PC-9 (cell line): ENCODE measurements at regions not wholly inside any gene's neighbourhood (a gene's known extent, or its start where the extent isn't known, plus 50 kb on each side); places are given as distances from the start of the nearest gene placed in this dataset.

Experiments used
- BruUV-seq: library from RNA; stranded (reverse); fragments of 400-500 nt; replicated peaks from 2 replicates; lab custom pipeline; 2021; lab: Mats Ljungman, UMichigan
- CTCF ChIA-PET: fragments of 300-600 bp; sonication (Branson Sonifier 250); formaldehyde crosslinking; loops from one replicate; lab custom pipeline; 2022; ENCODE audit warnings: antibody characterized with exemption; lab: Charles Lee
- POLR2A ChIA-PET: fragments of 300-600 bp; sonication (Branson Sonifier 250); formaldehyde crosslinking; loops from one replicate; lab custom pipeline; 2022; ENCODE audit warnings: antibody characterized with exemption; ENCODE audit not compliant: unreplicated experiment; lab: Charles Lee
- DNase-seq, 2 experiments: peaks; one replicate each; pipeline versions ENCODE4 v3.0.0 to v3.0.0-alpha.2; 2015 to 2022; ENCODE audit warnings: mixed read lengths in 1 of 2
- H2AFZ ChIP-seq: fragments of 200-600 bp; sonication (generic); 2 replicates; pipeline ENCODE4 v1.8.1; 2017; ENCODE audit warnings: antibody characterized with exemption
- H3F3A ChIP-seq: fragments of 200-600 bp; sonication (generic); 2 replicates; pipeline ENCODE4 v1.8.1; 2017; ENCODE audit warnings: antibody characterized with exemption, mild to moderate bottlenecking, low read depth; ENCODE audit not compliant: insufficient read depth
- H3K27ac ChIP-seq: fragments of 200-600 bp; sonication (generic); 2 replicates; pipeline ENCODE4 v1.6.1; 2016; ENCODE audit warnings: mixed run types
- H3K27me3 ChIP-seq: fragments of 200-600 bp; sonication (generic); 2 replicates; pipeline ENCODE4 v1.6.1; 2016; ENCODE audit warnings: low read depth, mixed run types; ENCODE audit not compliant: insufficient read depth
- H3K36me3 ChIP-seq: fragments of 200-600 bp; sonication (generic); 2 replicates; pipeline ENCODE4 v1.6.1; 2016; ENCODE audit warnings: low read depth, mixed run types
- H3K4me1 ChIP-seq: fragments of 200-600 bp; sonication (generic); replicated peaks from 2 replicates; pipeline ENCODE4 v1.6.1; 2016; ENCODE audit warnings: mixed run types; ENCODE audit not compliant: insufficient read depth
- H3K4me2 ChIP-seq: fragments of 200-600 bp; sonication (generic); 2 replicates; pipeline ENCODE4 v1.6.1; 2017; ENCODE audit warnings: mixed run types
- H3K4me3 ChIP-seq: fragments of 200-600 bp; sonication (generic); 2 replicates; pipeline ENCODE4 v1.6.1; 2016; ENCODE audit warnings: mixed run types
- H3K79me2 ChIP-seq: fragments of 200-600 bp; sonication (generic); 2 replicates; pipeline ENCODE4 v1.6.1; 2017; ENCODE audit warnings: low read depth, mixed run types
- H3K9me2 ChIP-seq: fragments of 200-600 bp; sonication (generic); 2 replicates; pipeline ENCODE4 v1.8.1; 2017; ENCODE audit warnings: mild to moderate bottlenecking; ENCODE audit not compliant: insufficient read depth
- H3K9me3 ChIP-seq: fragments of 200-600 bp; sonication (generic); 2 replicates; pipeline ENCODE4 v1.8.1; 2016; ENCODE audit warnings: low read depth; ENCODE audit not compliant: insufficient read depth
- H4K20me1 ChIP-seq: fragments of 200-600 bp; sonication (generic); 2 replicates; pipeline ENCODE4 v1.8.1; 2017; ENCODE audit not compliant: insufficient read depth
- EZH2 ChIP-seq: fragments of 200-600 bp; sonication (generic); IDR thresholded peaks from 2 replicates; pipeline ENCODE4 v1.8.0; 2017; ENCODE audit warnings: antibody characterized with exemption, low read depth
- intact Hi-C: fragments of 100-400 bp; cut with micrococcal nuclease; formaldehyde crosslinking; loops from one replicate; pipeline ENCODE4 v1.10.0; 2022; ENCODE audit not compliant: unreplicated experiment
- TF ChIP-seq, protein P1 (sequence below): fragments of 200-600 bp; sonication (generic); conservative IDR thresholded peaks from 2 replicates; pipeline ENCODE4 v1.6.1; 2017; ENCODE audit warnings: mixed run types, antibody characterized with exemption, mild to moderate bottlenecking, moderate library complexity

DNA sequence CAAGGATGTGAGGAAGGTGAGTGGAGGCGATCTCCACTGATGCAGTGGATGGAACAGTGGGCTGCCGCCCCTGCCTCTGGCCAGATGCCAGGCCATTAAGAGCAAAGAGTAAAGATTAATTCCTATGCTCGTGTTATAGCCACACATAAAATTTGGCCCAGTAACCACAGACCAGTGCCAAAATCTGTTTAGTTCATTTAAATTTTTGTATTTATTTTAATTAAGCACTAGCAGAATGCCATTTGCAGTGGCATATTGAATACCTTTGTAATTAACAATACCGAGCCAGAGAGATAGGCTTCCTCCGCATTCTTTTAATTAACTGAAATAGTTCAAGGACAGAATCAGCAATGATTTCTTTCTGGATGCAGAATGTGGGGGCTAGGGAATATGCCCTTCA lies 179.8 kb downstream of the MED10 start:
- POLR2A ChIA-PET: no interaction called here
- TF ChIP-seq, protein P1, sequence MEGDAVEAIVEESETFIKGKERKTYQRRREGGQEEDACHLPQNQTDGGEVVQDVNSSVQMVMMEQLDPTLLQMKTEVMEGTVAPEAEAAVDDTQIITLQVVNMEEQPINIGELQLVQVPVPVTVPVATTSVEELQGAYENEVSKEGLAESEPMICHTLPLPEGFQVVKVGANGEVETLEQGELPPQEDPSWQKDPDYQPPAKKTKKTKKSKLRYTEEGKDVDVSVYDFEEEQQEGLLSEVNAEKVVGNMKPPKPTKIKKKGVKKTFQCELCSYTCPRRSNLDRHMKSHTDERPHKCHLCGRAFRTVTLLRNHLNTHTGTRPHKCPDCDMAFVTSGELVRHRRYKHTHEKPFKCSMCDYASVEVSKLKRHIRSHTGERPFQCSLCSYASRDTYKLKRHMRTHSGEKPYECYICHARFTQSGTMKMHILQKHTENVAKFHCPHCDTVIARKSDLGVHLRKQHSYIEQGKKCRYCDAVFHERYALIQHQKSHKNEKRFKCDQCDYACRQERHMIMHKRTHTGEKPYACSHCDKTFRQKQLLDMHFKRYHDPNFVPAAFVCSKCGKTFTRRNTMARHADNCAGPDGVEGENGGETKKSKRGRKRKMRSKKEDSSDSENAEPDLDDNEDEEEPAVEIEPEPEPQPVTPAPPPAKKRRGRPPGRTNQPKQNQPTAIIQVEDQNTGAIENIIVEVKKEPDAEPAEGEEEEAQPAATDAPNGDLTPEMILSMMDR: no peak
- TF ChIP-seq EZH2: no peak

DNA sequence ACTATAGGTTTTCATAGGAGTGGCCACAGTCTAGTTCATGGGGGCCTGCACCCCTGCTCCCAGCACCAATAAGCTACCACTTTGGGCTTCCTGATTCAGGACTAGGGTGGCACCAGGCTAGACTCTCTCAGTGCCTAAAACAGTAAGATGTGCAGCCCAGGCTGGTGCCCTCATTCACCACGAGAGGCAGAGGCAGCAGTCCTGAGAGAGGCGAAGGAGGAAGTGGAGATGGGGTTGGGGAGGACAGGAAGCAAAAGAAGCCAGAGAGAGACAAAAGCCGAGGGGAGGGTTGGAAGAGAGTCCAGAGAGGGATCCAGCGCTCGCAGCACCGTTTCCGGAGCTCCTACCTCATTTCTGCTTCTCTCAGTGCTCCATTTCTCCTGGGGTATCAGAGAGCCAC lies 180.9 kb downstream of the MED10 start:
- DNase-seq: no peak
- Histone ChIP-seq H3K4me2 (no peak overlapping the region), H3K27me3 (0 out of 2 replicates have a peak, but pooled peaks cover 7% of the 10 kb centered on the region), H3F3A (peaks cover 28% of the 10 kb centered on the region), H3K9me2 (no peaks in the 10 kb centered on the region), H3K36me3 (no peaks in the 10 kb centered on the region), H2AFZ (no peak overlapping the region), H3K79me2 (no peaks in the 10 kb centered on the region), H4K20me1 (no peaks in the 10 kb centered on the region), H3K4me3 (no peak overlapping the region), H3K4me1 (peaks cover 42% of the 10 kb centered on the region), H3K27ac (no peak overlapping the region), H3K9me3 (no peaks in the 10 kb centered on the region)
- ChIA-PET CTCF (no interaction called here), POLR2A (no interaction called here)
- intact Hi-C loops: no loop called here
- TF ChIP-seq, protein P1: no peak
- no peak for TF ChIP-seq EZH2
- no TSS peak for BruUV-seq

More for the DNA sequence above, 179.8 kb downstream of the MED10 start:
- Histone ChIP-seq H3K27me3 (0 out of 2 replicates have a peak, but pooled peaks cover 7% of the 10 kb centered on the region), H4K20me1 (no peaks in the 10 kb centered on the region), H3K4me1 (peaks cover 31% of the 10 kb centered on the region), H3K9me3 (no peaks in the 10 kb centered on the region), H3K79me2 (no peaks in the 10 kb centered on the region), H3K9me2 (no peaks in the 10 kb centered on the region), H3K36me3 (no peaks in the 10 kb centered on the region), H3K27ac (no peak overlapping the region), H3K4me2 (no peak overlapping the region), H3K4me3 (no peak overlapping the region), H2AFZ (no peak overlapping the region), H3F3A (peaks cover 18% of the 10 kb centered on the region)
- DNase-seq: no peak
- CTCF ChIA-PET: no interaction called here
- BruUV-seq: no TSS peak
- intact Hi-C loops: no loop called here

DNA sequence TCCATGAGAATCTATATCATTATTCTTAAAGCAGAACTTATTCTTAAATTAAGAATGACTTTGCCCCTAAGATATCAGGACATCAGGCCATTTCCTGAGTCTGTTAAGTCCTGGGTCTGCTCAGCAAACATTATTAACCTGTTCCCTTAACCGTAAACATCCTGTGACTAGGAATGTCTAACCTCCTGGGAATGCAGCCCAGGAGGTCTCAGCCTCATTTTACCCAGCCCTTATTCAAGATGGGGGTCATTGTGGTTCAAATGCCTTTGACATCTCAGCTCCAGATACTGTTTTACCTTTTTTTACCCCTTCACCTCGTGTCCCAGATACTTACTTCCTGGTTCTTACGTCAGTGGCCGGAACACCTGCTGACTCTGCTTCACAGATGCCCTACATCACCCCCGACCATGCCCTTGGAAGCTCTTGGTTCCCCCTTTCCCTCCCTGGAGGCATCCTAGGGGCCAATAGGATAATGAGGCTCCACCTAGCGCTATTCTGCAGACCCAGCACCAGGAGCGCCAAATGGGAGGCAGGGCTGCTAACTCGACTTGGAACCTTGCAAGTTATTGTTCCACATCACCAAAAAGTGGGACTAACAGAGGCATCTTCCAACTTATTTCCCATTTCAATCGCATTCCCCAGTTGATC lies 182.5 kb downstream of the MED10 start:
- H3K79me2 ChIP-seq: no peaks in the 10 kb centered on the region
- H2AFZ ChIP-seq: peak overlapping the region; percentile 24
- intact Hi-C loops: no loop called here
- POLR2A ChIA-PET: no interaction called here
- no peaks in the 10 kb centered on the region for H4K20me1 ChIP-seq
- peak in 1 of 2 experiments; percentile 93 for DNase-seq
- CTCF ChIA-PET: no interaction called here
- TF ChIP-seq, protein P1: peak; percentile 31; the same call in 1 of the 2 replicates
- TF ChIP-seq EZH2: no peak
- H3K9me3 ChIP-seq: 0 out of 2 replicates have a peak, but pooled peaks cover 5% of the 10 kb centered on the region
- 0 out of 2 replicates have a peak, but pooled peaks cover 7% of the 10 kb centered on the region for H3K27me3 ChIP-seq
- H3K36me3 ChIP-seq: no peaks in the 10 kb centered on the region
- peaks cover 28% of the 10 kb centered on the region for H3F3A ChIP-seq
- peak overlapping the region; percentile 70 for H3K4me2 ChIP-seq
- peak overlapping the region; percentile 91 for H3K27ac ChIP-seq
- no peaks in the 10 kb centered on the region for H3K9me2 ChIP-seq
- no TSS peak for BruUV-seq
- H3K4me1 ChIP-seq: peaks cover 54% of the 10 kb centered on the region
- no peak overlapping the region for H3K4me3 ChIP-seq
